Nucleus accumbens (tissue), 56 donors: ENCODE measurements at regions not wholly inside any gene's neighbourhood (a gene's known extent, or its start where the extent isn't known, plus 50 kb on each side); places are given as distances from the start of the nearest gene placed in this dataset.
"Not testable (repeated sequence)": the region's sequence is repeated elsewhere in the genome, so short reads cannot be mapped to it uniquely, and the experiment has no call there.

Experiments used
- DNase-seq, 56 donors: peaks; one replicate each; lab custom pipeline; 2025; lab: John Stamatoyannopoulos, UW

DNA sequence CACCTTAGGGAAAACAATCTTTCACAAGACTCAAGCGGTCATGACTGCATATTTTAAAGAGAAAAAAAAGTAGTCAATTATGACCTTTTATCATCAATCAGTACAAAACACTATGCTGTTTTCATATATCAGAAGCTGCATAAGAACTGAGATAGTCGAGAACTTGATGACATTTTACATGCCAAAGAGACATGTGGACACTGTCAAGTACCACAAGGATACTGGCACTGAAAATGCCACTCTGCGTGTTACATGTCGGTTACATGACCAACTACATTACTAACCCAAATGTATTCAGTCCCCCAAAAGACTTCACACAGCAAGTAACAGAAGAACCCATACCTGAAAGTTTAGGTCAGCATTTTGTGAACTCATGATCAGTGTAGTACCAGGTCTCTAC lies 975.0 kb upstream of the ADGRL4 start:
- no peak for DNase-seq

DNA sequence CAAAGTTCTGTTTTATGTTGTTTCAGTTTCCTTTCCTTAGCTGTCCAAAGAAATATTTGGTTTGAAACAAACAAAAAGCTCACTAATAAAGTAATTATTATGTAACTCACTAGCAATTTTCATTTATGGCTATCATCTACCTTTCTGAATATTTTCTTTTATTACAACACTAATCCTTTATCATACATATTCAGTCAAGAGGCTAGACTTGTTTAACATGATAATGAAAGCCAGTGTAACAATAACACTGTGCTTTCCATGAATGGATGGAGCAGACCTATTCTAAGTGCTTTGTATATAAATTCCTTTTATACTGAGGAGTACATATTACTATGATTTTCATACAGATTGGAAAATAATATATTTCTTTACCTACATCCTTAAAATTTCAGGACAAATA lies 972.8 kb upstream of the ADGRL4 start:
- no peak for DNase-seq

DNA sequence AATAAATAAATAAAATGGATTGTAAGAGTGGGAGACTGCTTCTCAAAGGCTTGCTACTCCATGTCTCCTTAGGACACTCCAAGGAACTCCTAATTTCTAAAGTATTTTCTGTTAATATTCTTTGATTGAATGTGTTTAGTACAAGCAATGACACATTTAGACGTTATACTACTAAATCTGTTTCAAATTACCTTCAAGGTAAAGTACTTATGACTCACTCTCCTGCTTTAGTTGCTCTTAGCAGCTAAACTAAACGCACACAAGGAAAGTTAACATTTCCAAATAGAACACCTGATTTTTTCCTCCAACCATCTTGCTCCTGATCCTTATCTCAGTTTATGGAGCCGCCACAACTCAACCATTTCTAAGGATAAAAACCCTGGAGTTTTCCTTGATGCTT lies 969.8 kb upstream of the ADGRL4 start:
- no peak for DNase-seq

DNA sequence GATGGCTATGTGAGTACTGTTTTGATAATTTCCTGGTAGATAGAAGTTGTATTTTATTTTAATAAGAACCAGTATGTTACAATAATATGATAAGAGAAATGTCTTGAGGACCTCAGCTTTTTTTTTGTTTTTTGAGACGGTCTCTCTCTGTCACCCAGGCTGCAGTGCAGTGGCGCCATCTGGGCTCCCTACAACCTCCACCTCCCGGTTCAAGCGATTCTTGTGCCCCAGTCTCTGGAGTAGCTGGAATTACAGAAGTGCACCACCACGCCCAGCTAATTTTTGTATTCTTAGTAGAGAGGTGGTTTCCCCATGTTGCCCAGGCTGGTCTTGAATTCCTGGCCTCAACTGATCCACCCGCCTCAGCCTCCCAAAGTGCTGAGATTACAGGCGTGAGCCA lies 968.1 kb upstream of the ADGRL4 start:
- DNase-seq: no peak

DNA sequence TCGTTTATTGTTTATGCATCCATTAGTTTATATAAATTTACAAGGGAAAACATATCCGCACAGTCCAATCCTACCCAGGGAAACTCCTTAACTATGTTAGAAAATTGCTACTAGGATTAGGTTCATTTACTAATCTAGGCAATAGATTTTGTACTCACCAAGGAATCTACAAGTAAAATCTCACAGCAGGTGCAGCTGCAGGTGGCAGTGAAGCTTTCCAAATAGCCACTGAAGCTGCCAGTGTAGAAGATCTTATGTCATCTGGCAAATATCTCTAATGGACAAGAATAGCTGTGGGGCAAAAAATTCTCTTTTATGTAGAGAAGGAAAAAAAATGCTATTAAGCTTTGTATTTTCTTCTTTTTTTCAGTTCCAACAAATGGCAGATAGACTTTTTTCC lies 963.4 kb upstream of the ADGRL4 start:
- no peak for DNase-seq

DNA sequence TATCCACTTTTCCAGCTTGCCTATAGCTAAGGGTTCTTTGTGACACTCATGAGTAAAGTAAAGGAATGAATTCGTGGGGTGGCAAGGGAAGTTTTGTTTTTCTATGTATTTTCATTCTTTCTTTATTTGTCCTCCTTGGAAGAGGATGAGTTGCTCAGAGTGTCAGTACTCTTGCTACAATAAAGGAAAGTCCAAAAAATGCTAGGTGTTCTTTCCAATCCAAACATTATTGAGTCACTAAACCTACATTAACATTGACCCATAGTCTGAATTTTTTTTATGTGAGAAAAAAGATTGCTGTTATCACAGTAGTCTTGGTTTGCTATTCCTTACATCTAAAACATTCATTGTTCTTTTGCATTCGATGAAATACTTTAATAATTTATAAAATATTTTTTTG lies 959.9 kb upstream of the ADGRL4 start:
- DNase-seq: no peak

DNA sequence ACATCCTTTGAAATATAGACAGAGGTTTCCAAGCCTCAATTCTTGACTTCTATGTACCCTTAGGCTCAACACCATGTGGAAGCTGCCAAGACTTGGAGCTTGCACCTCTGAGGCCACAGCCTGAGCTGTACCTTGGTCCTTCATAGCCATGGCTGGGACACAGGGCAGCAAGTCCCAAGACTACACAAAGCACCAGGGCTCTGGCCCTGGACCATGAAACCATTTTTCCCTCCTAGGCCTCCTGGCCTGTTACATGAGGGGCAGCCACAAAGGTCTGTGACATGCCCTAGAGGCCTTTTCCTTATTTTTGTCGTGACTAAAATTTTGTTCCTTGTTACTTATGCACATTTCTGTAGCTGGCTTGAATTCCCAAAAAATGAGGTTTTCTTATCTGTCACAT lies 953.1 kb upstream of the ADGRL4 start:
- DNase-seq: no peak

DNA sequence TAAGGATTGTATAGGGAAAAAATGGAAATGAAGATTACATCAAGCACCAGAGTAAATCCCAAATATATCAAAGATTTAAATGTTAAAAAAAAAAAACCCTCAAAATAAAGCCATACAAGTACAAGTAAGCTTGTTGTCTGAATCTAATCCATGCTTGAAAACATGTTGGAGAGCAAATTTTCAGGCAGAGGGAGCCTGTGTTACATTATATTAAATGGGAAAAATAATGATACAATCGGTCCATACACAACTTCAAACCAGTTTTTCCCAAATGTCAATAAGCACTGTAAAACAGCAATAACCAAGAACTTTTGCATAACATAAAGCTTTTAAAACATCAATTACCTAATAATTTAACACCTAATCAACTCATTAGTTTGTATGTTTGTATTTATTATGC lies 949.4 kb upstream of the ADGRL4 start:
- DNase-seq: no peak

DNA sequence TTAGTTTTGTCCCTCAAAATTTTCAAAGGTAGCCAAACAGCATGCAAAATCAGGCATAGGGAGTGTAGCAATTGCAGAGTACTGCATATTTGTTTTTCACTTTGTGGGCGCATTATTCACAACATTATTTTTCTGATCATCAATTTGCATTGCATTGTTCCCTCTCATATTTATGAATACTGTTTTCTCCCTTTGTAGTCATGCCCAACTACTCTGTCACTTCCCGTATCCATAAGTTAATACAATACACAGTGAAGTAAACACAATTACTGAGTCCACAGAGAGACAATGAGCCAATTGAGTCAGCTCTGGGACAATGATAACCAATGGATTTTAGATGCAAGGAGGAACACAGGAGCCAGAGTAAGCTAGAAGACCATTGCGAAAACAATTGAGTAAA lies 944.0 kb upstream of the ADGRL4 start:
- DNase-seq: no peak

DNA sequence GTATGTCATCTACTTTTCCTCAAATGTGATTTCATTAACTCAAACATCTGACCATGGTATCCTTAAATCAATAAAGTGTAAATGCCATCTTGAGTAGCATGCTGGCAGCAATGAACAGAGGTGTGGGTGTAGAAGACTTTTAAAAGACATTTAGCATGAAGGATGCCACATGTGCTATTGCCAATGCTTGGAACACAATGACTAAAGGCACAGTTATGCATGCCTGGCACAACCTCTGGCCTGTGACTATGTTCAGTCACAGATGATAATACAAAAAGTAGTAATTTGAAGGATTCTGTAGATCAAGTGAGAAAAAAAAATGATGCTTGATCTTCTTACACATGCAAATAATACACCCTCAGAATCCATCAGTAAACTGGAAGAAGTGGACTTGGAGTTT lies 938.9 kb upstream of the ADGRL4 start:
- no peak for DNase-seq

DNA sequence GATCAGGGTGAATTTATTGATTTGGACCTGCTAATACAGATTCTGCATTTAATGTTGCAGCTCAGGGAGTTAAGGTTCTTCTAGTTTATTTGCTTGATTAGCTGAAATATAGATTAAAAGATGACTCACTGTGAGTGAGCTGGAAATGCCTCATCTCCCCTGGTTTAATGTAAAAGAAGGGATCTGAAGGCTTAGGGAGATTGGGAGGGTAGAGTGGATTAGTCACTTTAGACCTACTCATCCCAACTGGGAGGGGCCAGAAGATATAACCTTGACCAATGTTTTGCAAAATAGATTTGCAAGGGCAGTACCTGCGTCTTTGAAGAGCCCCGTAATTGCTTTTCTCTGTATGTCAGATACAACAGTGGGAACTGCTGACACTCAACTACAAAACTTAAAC lies 922.8 kb upstream of the ADGRL4 start:
- DNase-seq: no peak

DNA sequence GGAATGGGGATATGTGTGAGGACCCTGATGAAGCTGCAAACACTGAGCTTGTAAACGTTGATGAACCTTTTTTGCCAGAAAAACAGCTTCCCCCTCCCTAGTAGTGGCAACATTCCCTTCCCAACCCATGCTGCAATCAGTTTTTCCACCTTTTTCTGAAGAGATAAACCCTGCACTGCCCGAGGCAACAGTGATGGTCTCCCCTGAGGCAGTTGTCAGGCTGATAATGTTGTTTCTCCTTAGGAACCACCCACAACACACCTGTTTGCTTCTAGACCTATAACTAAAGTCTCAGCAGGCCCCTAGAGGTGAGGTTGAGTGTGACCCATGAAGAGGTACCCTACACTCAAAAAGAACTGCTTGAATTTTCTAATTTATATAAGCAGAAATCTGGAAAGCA lies 922.4 kb upstream of the ADGRL4 start:
- DNase-seq: no peak

DNA sequence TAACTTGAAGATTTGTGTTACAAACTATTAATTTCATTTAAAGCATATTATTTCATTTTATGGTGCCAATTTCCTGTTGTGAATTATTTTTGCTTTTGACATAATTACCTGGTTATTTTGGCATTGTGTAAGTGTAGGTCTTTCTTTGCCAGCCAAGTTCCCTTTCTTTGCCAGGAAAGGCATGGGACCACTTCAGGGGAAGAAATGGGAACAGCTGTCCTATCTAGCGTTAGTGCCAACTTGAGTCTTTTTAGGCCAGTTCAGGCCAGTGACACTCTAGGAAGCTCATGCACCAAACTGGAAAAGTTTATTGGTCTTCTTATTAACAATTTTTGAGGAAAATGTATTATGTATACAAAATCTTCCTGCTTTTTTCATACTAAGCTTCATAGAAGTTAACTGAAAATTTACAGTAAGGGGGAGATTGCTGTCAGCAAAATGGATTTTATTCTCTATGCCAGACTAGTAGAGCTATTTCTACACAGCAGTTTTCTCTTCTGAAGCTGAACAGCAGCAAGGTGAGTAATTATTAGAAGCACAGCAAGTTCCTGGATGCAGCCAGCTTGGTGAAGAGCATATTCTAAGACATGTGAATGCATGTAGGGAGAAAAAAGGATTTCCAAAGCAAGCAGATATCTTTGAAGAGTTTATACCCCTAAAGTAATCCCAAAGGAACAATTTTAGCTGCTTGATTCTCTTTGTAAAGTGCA lies 914.6 kb upstream of the ADGRL4 start:
- DNase-seq: no peak

DNA sequence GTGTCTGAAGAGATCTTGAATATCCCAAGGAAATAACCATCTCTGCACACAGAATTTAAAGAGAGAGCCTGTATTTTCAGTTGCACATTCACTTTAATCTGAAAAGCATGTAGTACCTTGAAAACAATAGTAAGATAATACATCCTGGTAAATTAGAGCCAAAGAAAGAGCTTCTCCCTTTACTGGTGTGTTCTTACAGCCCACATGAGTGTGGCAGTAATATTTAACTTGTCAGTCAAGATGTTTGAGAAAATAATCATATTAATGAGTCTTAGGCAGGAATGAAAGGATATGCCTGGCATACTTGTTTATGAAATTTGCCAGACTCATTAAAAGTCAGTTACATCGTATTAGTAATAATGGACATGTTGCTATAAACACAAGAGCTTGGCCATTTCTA lies 908.4 kb upstream of the ADGRL4 start:
- no peak for DNase-seq

DNA sequence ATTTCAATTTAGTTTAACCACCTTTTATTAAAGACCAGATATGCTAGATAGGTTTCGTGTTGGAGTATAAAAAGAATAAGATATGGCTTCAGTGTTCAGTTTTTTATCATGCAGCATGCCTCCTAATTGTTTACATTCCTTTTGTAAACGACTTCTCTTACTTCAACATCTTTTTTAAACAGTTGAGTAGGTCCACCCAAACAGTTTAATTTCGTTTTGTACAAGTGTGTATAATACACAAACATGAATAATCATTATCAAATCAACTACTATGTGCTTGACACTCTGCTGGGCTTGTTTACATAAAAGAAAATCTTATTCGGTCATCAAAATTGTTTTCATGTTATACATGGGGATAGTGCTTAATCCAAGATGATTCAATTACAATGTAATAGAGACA lies 906.3 kb upstream of the ADGRL4 start:
- no peak for DNase-seq

DNA sequence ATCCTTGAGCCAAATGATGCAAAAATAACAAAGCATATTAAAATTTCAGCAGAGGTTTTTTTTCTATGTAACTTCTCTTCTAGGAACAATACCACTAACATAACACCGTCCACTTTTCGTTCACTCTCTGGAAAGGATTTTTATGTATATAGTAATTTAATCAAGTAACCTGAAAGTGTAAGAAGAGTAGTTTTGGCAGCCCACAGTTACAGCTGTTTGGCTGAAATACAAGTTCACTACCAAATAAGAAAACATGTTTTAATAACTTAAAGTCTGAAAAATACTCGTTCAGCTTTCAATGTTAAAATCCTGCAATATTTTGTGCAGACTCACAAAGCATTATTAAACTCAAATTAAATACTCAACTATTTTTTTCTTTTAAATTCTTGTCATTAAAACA lies 896.8 kb upstream of the ADGRL4 start:
- DNase-seq: no peak

DNA sequence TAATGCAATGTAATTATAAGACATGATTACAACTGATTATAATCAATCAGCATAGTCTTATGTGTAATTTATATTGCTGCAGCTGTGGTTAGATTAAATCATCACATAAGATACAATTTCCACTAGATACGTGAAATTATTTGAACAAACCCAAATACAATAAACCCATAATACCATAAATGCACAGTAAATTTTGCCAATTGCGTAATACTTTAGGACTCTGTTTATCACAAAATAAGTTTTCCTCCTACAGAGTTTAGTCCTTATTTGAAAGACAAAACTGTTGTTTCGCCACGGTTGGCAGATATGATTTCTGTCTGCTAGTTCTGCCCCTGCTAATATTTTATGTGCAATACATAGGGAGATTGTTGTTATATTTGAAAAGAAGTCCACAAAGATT lies 895.9 kb upstream of the ADGRL4 start:
- DNase-seq: no peak

DNA sequence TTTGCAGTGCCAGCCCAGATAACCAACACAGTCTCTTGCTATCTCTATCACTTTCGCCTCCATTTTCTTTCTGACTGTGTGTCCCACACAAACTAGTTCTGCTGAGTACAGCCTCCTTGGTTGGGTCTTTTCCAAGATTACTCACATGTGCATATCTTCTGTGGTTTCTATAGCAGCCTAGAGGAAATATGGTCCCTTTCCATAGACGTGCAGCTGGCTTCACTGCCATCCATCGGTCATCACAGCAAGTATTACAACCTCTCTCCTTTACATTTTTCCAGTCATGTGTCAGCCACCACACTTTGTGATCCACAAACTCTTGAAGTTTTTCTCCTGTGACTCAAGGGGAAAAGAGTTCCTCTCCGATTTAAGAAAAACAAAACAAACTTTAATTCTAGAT lies 893.4 kb upstream of the ADGRL4 start:
- no peak for DNase-seq

DNA sequence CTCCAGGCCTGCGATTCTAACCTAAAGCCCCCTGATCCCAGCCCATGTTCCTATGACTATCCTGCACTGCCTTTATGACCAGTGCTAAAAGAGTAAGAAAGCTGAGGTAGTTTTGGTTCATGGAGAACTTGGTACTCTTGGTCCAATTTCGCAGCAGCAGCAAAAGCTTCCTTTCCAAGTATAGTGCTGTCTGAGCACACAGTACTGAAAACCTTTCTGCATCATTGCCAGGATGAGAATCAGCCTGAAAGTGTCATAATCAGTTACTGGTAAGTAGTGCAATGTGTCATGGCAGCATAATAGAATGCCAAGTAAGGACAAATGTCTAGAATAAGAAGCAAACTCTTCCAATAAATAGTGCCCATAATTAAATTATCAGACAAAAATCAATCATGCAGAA lies 889.6 kb upstream of the ADGRL4 start:
- DNase-seq: no peak

DNA sequence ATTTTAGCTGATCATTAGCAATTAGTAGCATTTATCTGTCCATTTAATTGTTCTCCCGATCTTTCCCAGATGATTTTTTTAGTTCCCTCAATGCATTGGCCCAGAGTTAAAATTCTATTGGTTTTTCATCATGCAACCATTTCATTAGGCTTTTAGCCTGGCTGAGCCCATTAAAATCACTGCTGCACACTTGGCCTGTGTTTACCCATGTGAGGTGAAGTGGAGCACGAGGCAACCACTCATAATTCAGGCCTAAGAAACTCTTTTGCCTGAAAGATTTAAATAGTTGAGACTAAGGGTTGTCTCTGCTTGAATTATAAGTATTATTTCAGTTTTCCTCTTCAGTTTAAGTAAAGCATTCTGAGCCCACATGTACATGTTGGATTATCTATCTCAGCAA lies 889.0 kb upstream of the ADGRL4 start:
- no peak for DNase-seq

DNA sequence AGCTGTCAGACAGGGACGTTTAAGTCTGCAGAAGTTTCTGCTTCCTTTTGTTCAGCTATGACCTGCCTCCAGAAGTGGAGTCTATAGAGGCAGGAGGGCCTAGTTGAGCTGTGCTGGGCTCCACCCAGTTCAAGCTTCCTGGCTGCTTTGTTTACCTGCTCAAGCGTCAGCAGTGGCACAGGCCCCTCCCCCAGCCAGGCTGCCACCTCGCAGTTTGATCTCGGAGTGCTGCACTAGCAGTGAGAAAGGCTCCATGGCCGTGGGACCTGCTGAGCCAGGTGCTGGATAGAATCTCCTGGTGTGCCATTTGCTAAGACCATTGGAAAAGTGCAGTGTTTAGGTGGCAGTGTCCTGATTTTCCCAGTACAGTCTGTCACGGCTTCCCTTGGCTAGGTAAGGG lies 887.6 kb upstream of the ADGRL4 start:
- DNase-seq: not testable (repeated sequence)

DNA sequence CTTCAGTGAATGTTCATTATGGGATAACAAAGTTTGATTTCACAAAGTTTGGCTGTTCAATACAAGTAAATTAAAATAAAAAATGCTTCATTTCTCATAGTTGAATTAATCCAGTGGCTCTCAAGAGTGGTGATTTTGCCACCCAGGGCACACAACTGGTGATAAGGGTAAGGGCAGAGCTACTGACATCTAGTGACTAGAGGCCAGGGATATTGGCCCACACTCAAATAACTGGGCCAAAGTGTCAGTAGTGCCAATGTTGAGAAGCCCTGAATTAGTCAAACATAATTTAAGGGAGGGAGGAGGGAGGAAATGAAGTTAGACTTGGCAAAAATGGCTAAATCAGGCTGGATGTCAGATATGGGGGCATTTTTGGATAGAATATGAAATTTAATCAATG lies 880.5 kb upstream of the ADGRL4 start:
- DNase-seq: no peak

DNA sequence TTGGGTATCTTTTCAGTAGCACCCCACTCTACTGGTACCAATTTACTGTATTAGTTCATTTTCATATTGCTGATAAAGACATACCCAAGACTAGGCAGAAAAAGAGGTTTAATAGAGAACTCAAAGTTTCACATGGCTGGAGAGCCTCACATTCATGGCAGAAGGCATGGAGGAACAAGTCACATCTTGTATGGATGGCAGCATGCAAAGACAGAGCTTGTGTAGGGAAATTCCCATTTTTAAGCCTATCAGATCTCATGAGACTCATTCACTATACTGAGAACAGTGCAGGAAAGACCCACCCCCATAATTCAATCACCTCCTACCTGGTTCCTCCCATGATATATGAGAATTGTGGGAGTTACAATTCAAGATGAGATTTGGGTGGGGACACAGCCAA lies 878.6 kb upstream of the ADGRL4 start:
- no peak for DNase-seq
